IPS DF 6.9 (cell line): ENCODE measurements at regions not wholly inside any gene's neighbourhood (a gene's known extent, or its start where the extent isn't known, plus 50 kb on each side); places are given as distances from the start of the nearest gene placed in this dataset.
"Not testable (repeated sequence)": the region's sequence is repeated elsewhere in the genome, so short reads cannot be mapped to it uniquely, and the experiment has no call there.

Source experiments
- DNase-seq: peaks from one replicate; pipeline ENCODE4 v3.0.0-alpha.2; 2013; ENCODE audit warnings: low read depth, low spot score
- H3K27ac ChIP-seq: one replicate; pipeline ENCODE4 v1.5.1; 2013; ENCODE audit warnings: low read length, control low read depth
- H3K27me3 ChIP-seq: 2 replicates; pipeline ENCODE4 v1.6.1; 2013; ENCODE audit warnings: mild to moderate bottlenecking, low read length; ENCODE audit not compliant: control insufficient read depth, insufficient read depth
- H3K36me3 ChIP-seq: 2 replicates; pipeline ENCODE4 v1.6.1; 2013; ENCODE audit warnings: low read length; ENCODE audit not compliant: control insufficient read depth, insufficient read depth
- H3K4me1 ChIP-seq: 2 replicates; pipeline ENCODE4 v1.6.1; 2013; ENCODE audit warnings: low read length; ENCODE audit not compliant: control insufficient read depth, insufficient read depth
- H3K4me3 ChIP-seq: 2 replicates; pipeline ENCODE4 v1.5.1; 2013; ENCODE audit warnings: mild to moderate bottlenecking, low read length
- H3K9me3 ChIP-seq: 2 replicates; pipeline ENCODE4 v1.6.1; 2013; ENCODE audit warnings: low read length, inconsistent platforms; ENCODE audit not compliant: control insufficient read depth, insufficient read depth
- WGBS: extraction: QIAGEN DNeasy Blood & Tissue Kit; methylation state at CpG from one replicate; pipeline ENCODE4 v1.1.7; 2013; ENCODE audit warnings: mixed read lengths, missing lambda C conversion rate; ENCODE audit not compliant: insufficient read length, insufficient coverage; 5-methylcytosine and 5-hydroxymethylcytosine counted together

DNA sequence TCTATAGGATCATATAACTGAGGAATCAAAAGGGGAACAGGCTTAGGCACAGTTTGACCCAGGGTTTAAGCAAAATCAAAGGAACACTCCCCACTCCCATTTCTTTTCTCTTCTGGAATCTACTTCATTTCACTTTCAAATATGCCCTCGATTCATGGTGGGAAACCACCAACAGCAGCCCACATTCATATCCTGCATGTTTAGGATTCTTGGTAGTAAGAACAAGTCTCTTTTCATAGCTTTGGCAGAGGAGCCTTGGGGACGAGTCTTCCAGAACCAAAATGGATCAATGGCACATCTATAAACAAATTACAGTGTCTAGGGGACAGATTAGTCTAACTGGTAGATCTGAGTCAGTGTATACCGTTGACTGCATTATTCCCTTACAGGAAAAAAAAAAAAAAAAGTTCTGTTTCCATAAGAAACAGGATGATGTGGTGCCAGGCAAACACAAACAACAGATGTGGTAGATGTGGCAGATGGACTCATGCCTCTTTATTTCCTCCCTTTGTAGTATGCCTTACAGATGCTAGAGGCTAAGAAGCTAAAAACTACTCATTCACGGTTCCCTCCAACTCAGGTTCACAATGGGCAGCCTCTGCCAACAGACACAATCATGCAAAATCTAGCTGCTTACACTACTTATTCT, 578.3 kb upstream of the ADAMTS9 start:
- no peaks in the 10 kb centered on the region for H3K36me3 ChIP-seq
- H3K27me3 ChIP-seq: no peaks in the 10 kb centered on the region
- H3K4me3 ChIP-seq: no peak overlapping the region
- H3K27ac ChIP-seq: no peak overlapping the region
- peaks cover 3% of the 10 kb centered on the region; the same call in 1 of the 2 replicates for H3K4me1 ChIP-seq
- DNase-seq: no peak
- WGBS: no CpG with 5 or more reads among the region's 4 CpGs
- H3K9me3 ChIP-seq: no peaks in the 10 kb centered on the region

DNA sequence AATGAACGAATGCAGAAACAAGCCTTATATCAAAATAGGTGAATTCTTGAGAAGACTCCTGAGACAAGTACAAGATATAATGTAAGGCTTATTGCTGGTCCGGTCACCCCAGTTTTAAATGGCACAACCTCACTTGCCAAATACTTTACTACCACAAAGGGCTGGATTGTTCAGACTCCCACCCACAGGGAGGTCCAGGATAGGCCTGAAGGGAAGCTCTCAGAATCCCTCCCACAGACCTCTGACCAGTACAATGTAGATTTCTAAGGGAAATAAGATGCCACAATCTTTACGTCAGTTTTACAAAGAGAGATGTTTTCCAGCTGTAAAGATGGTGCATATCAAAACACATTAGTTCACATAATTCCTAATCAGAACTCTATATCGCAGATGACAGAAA, 577.7 kb upstream of the ADAMTS9 start:
- DNase-seq: no peak
- Histone ChIP-seq H3K27ac (no peak overlapping the region), H3K9me3 (no peaks in the 10 kb centered on the region), H3K27me3 (no peaks in the 10 kb centered on the region), H3K4me3 (no peak overlapping the region), H3K4me1 (peaks cover 3% of the 10 kb centered on the region; the same call in 1 of the 2 replicates), H3K36me3 (no peaks in the 10 kb centered on the region)
- no CpG with 5 or more reads among the region's 4 CpGs for WGBS

DNA sequence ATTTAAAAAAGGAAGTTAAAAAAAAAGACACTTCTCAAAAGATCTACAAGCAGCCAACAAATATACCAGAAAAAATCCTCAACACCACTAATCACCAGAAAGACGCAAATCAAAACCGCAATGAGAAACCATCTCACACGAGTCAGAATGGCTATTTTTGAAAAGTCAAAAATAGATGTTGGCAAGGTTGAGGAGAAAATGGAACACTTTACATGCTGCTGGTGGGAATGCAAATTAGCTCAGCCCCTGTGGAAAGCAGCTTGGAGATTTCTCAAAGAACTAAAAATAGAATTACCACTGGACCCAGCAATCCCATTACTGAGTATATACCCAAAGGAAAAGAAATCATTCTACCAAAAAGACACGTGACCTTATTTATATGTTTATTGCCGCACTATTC, 574.7 kb upstream of the ADAMTS9 start:
- Histone ChIP-seq H3K36me3 (no peaks in the 10 kb centered on the region), H3K4me1 (peaks cover 3% of the 10 kb centered on the region; the same call in 1 of the 2 replicates), H3K27me3 (no peaks in the 10 kb centered on the region), H3K9me3 (no peaks in the 10 kb centered on the region), H3K27ac (no peak overlapping the region), H3K4me3 (no peak overlapping the region)
- no CpG with 5 or more reads among the region's 5 CpGs for WGBS
- no peak for DNase-seq

DNA sequence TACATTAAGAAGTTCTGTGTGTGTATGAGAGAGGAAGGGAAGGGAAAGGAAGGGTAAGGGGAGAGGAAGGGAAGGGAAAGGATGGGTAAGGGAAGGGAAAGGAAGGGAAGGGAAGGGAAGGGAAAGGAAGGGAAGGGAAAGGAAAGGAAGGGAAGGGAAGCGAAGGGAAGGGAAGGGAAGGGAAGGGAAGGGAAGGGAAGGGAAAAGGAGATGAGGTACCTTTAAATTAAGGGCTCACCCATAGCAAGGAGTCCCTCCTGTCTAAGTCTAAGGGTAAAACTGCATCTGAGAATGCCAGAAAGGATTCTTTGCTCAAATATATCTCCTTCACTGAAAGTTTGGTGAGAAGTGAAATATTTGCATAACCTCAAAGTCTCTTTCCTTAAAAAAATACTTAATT, 572.1 kb upstream of the ADAMTS9 start:
- Histone ChIP-seq H3K4me1 (no peaks in the 10 kb centered on the region), H3K4me3 (no peak overlapping the region), H3K36me3 (no peaks in the 10 kb centered on the region), H3K27ac (no peak overlapping the region), H3K9me3 (no peaks in the 10 kb centered on the region), H3K27me3 (no peaks in the 10 kb centered on the region)
- WGBS: no CpG with 5 or more reads among the region's 1 CpG
- no peak for DNase-seq

DNA sequence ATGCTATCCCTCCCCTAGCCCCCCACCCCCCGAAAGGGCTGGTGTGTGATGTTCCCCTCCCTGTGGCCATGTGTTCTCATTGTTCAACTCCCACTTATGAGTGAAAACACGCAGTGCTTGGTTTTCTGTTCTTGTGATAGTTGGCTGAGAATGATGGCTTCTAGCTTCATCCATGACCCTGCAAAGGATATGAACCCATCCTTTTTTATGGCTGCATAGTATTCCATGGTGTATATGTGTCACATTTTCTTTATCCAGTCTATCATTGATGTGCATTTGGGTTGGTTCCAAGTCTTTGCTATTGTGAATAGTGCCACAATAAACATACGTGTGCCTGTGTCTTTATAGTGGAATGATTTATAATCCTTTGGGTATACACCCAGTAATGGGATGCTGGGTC, 565.1 kb upstream of the ADAMTS9 start:
- H3K9me3 ChIP-seq, H3K27ac ChIP-seq, H3K4me1 ChIP-seq, H3K4me3 ChIP-seq, DNase-seq, H3K27me3 ChIP-seq, H3K36me3 ChIP-seq: not testable (repeated sequence)
- no CpG with 5 or more reads among the region's 3 CpGs for WGBS

DNA sequence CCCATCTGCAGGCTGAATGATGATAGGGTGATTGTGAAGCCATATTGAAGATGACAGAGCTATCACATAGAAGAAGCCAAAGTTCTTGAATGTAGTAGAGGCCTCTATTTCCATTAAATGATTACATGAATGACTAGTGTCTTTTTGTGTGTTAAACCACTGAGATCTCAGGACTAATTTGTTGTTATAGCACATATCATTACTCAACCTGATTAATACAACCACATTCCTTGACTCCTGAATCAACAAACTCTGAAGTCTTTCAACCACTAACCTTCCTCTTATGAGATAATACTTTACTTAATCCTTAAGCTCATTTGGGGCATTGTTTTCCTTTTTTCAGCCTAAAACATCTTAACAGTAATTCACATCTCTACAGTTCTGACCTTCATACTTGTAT, 564.5 kb upstream of the ADAMTS9 start:
- Histone ChIP-seq H3K27me3 (no peaks in the 10 kb centered on the region), H3K4me3 (no peak overlapping the region), H3K36me3 (no peaks in the 10 kb centered on the region), H3K27ac (no peak overlapping the region), H3K9me3 (no peaks in the 10 kb centered on the region; the same call in 1 of the 2 replicates), H3K4me1 (no peaks in the 10 kb centered on the region)
- no peak for DNase-seq

DNA sequence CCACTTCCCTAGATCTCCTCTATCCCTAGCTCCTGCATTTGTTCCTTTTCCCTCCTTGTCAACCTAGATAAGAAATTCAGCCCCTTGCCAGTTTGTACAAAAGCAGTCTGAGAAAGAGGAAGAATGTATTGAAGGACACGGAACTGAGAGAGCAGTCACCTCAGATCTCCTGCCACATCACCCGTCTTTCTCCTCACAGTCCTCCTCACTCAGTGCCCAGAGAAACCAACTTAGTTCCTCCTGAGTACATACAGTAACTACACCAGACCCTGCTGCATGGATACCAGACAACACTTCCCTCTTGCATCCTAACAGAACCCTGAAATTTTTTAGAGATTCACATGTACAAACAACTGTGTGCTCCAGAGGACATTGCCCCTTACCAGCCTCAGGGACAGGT, 563.6 kb upstream of the ADAMTS9 start:
- no peak for DNase-seq
- no peaks in the 10 kb centered on the region for H3K27me3 ChIP-seq
- H3K27ac ChIP-seq: no peak overlapping the region
- no peaks in the 10 kb centered on the region; the same call in 1 of the 2 replicates for H3K9me3 ChIP-seq
- H3K36me3 ChIP-seq: no peaks in the 10 kb centered on the region
- no peak overlapping the region for H3K4me3 ChIP-seq
- H3K4me1 ChIP-seq: no peaks in the 10 kb centered on the region
- WGBS: no CpG with 5 or more reads among the region's 2 CpGs

DNA sequence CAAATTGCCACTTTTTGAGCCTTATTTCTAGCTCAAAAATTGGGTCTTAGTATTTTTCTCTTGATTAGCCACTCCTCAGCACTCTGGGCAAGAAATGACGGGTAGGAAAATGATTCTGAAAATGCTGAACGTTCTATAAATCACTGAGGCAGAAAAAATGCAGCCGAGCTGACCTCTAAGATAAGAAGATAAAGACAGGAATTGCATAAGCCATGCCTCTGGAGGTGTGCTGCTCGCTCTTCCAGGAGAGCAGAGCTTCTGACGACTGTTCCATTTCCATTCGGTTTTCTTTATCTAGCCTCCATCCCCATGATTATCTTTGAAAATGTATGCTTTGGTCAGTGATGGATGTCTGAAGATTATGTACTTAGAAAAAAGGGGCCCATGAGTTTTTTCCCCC, 558.8 kb upstream of the ADAMTS9 start:
- no CpG with 5 or more reads among the region's 6 CpGs for WGBS
- H3K9me3 ChIP-seq: no peaks in the 10 kb centered on the region; the same call in 1 of the 2 replicates
- H3K27ac ChIP-seq: no peak overlapping the region
- H3K4me1 ChIP-seq: no peaks in the 10 kb centered on the region
- H3K36me3 ChIP-seq: no peaks in the 10 kb centered on the region
- no peak for DNase-seq
- no peaks in the 10 kb centered on the region for H3K27me3 ChIP-seq
- no peak overlapping the region for H3K4me3 ChIP-seq

DNA sequence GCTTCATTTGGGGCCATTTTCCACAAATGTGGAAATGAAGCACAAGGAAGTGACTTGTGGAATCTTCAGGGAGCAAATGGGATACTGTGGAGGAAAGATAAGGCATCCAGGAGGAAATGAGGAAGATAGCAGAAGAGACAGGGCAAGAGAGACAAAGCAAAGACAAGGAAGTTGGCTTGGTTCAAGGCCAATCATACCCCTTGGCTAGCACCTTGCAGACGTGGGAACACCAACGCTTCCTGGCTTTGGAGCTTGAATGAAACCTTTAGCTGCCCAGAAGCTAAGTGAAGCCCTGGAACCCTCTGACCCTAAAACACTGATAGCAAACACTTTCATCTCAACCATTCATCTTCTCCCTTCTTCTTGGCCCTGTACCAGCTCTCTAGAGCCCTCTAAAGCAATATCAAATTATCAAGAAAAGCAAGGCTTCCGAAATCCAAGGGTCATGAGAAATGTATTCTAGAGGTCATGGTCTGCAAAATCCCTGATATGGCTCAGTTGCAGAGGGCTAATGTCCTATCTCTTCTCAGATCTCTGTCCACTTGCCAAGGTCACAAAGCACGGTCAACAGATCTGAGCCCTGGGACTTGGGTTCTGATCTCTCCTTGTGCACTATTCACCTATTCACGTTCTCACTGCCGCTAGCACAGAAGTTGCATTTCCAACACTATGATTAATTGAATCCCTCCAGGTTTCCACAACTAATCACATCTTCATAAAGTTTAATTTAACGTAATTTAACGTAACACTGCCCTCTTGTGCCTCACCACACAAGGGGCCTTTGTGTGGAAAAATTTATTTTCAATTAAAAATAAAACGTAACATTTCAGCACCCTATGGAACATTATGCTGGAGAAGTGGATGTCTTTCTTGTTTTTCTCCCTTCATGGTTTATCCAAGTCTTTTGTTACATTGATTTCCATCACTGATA, 557.6 kb upstream of the ADAMTS9 start:
- H3K27me3 ChIP-seq: no peaks in the 10 kb centered on the region

DNA sequence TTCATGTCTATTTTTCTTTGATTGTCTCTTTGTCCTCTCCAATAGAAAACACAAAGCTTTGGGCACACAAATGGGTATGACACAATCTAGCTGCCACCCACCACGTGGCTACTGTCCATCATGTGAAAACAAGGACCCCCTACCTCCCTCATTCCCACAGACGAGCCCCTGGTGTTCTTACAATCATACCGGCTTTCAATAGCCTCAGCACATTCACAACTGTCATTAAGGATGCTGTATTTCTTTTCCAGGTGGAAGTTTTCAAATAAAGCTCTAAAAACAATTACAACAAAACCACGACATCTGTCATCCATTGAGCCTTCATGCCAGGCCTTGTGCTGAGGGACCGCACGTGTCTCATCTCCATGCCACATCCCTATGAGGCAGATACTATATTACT, 552.6 kb upstream of the ADAMTS9 start:
- no peak overlapping the region for H3K27ac ChIP-seq
- no peaks in the 10 kb centered on the region for H3K36me3 ChIP-seq
- no peak overlapping the region for H3K4me3 ChIP-seq
- no peaks in the 10 kb centered on the region for H3K9me3 ChIP-seq
- H3K4me1 ChIP-seq: no peaks in the 10 kb centered on the region
- no CpG with 5 or more reads among the region's 6 CpGs for WGBS
- no peaks in the 10 kb centered on the region for H3K27me3 ChIP-seq
- no peak for DNase-seq

More for the DNA sequence above, 557.6 kb upstream of the ADAMTS9 start:
- H3K27ac ChIP-seq: no peak overlapping the region
- WGBS: 100% methylated on average over 2 of the region's 9 CpGs
- H3K4me3 ChIP-seq: no peak overlapping the region
- H3K4me1 ChIP-seq: no peaks in the 10 kb centered on the region
- no peak for DNase-seq
- H3K36me3 ChIP-seq: no peaks in the 10 kb centered on the region
- no peaks in the 10 kb centered on the region; the same call in 1 of the 2 replicates for H3K9me3 ChIP-seq
